ENCODE measurements at regions not wholly inside any gene's neighbourhood (a gene's known extent, or its start where the extent isn't known, plus 50 kb on each side); places are given as distances from the start of the nearest gene placed in this dataset.

GRCh38 chr10:59958882-59959281 lies 52.5 kb upstream of the CCDC6 start:
- H3K9me3 ChIP-seq: no peaks in the 10 kb centered on the region
- POLR2A ChIA-PET: no interaction called here
- no peak for TF ChIP-seq CTCF (IDR thresholded peaks at IDR 0.05; ENCODE audit: insufficient read depth in 1 of 2, low read depth in 1 of 2, low read length in 1 of 2, severe bottlenecking in 1 of 2, unreplicated experiment in 1 of 2)
- H3K4me1 ChIP-seq: peaks cover 9% of the 10 kb centered on the region; the same call in 1 of the 2 replicates
- no peak overlapping the region for H3K27ac Mint-ChIP-seq (ENCODE audit: unreplicated experiment)
- H3K4me3 Mint-ChIP-seq (ENCODE audit: unreplicated experiment): no peak overlapping the region
- H3K9me3 Mint-ChIP-seq (ENCODE audit: unreplicated experiment): no peaks in the 10 kb centered on the region
- no peak for DNase-seq
- no peaks in the 10 kb centered on the region for H3K27me3 ChIP-seq (replicated peaks; ENCODE audit: control insufficient read depth, insufficient read depth, low read length)
- no peaks in the 10 kb centered on the region for H3K36me3 Mint-ChIP-seq (ENCODE audit: insufficient read depth, unreplicated experiment)
- no peak overlapping the region for H3K4me3 ChIP-seq (ENCODE audit: low read depth, low read length)
- H3K27me3 Mint-ChIP-seq (ENCODE audit: insufficient read depth, unreplicated experiment): no peaks in the 10 kb centered on the region
- BruUV-seq (replicated peaks): no TSS peak
- H3K36me3 ChIP-seq (ENCODE audit: control insufficient read depth, insufficient read depth, low read length): no peaks in the 10 kb centered on the region
- intact Hi-C loops (cut with micrococcal nuclease; ENCODE audit: unreplicated experiment): no loop called here
- H3K4me1 Mint-ChIP-seq (ENCODE audit: low read depth, unreplicated experiment): peaks cover 22% of the 10 kb centered on the region
- CTCF ChIA-PET: interaction anchor here (1.2 kb wide), 1 partner anchor 52 kb away, joined by 6 read pairs; the partner anchor contains the start of gene CCDC6

GRCh38 chr10:59957975-59958374 lies 51.6 kb upstream of the CCDC6 start:
- Mint-ChIP-seq H3K36me3 (ENCODE audit: insufficient read depth, unreplicated experiment) (no peaks in the 10 kb centered on the region), H3K4me1 (ENCODE audit: low read depth, unreplicated experiment) (peaks cover 18% of the 10 kb centered on the region), H3K9me3 (ENCODE audit: unreplicated experiment) (no peaks in the 10 kb centered on the region), H3K4me3 (ENCODE audit: unreplicated experiment) (no peak overlapping the region), H3K27ac (ENCODE audit: unreplicated experiment) (no peak overlapping the region), H3K27me3 (ENCODE audit: insufficient read depth, unreplicated experiment) (no peaks in the 10 kb centered on the region)
- BruUV-seq (replicated peaks): no TSS peak
- ChIA-PET CTCF (no interaction called here), POLR2A (no interaction called here)
- H3K4me3 ChIP-seq (ENCODE audit: low read depth, low read length): no peak overlapping the region
- no peak for TF ChIP-seq CTCF (IDR thresholded peaks at IDR 0.05; ENCODE audit: insufficient read depth in 1 of 2, low read depth in 1 of 2, low read length in 1 of 2, severe bottlenecking in 1 of 2, unreplicated experiment in 1 of 2)
- no peaks in the 10 kb centered on the region for H3K9me3 ChIP-seq
- DNase-seq: no peak
- no peaks in the 10 kb centered on the region for H3K36me3 ChIP-seq (ENCODE audit: control insufficient read depth, insufficient read depth, low read length)
- intact Hi-C loops (cut with micrococcal nuclease; ENCODE audit: unreplicated experiment): no loop called here
- H3K4me1 ChIP-seq: peaks cover 10% of the 10 kb centered on the region; the same call in 1 of the 2 replicates
- H3K27me3 ChIP-seq (replicated peaks; ENCODE audit: control insufficient read depth, insufficient read depth, low read length): no peaks in the 10 kb centered on the region
